ENCODE measurements at regions not wholly inside any gene's neighbourhood (a gene's known extent, or its start where the extent isn't known, plus 50 kb on each side); places are given as distances from the start of the nearest gene placed in this dataset.

DNA sequence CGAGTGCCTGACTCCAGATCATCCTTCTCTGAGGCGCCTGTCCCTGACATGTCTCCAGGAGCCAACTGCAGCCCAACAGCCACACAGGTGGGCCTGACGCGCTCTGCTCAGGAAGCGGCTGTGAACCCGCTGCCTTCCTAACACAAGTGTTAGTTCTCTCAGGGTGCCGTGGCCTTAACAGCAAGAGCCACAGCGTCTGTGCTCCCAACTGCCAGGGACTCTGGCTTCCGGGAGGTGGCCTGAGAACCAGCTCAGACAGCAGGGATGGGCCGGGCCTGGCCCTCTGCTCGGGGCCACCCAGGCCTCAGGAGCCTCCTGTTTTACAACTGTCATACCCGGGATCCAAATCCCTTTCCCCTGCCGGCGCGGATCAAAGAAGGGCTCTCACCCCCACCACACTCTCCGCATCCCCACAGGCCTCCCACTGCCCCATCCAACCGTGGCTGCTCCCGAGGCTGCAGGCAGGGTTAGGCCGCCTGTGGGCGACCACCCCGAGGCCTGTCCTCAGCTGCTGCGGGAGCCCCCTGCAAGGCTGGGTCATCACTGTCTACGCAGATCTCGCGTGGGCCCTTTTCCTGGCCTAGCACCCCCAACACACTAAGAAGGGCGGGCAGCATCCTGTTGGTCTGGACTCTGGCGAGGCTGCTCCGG is 114.2 kb upstream of the ZNF236 start:
- TF ChIP-seq, protein P1, sequence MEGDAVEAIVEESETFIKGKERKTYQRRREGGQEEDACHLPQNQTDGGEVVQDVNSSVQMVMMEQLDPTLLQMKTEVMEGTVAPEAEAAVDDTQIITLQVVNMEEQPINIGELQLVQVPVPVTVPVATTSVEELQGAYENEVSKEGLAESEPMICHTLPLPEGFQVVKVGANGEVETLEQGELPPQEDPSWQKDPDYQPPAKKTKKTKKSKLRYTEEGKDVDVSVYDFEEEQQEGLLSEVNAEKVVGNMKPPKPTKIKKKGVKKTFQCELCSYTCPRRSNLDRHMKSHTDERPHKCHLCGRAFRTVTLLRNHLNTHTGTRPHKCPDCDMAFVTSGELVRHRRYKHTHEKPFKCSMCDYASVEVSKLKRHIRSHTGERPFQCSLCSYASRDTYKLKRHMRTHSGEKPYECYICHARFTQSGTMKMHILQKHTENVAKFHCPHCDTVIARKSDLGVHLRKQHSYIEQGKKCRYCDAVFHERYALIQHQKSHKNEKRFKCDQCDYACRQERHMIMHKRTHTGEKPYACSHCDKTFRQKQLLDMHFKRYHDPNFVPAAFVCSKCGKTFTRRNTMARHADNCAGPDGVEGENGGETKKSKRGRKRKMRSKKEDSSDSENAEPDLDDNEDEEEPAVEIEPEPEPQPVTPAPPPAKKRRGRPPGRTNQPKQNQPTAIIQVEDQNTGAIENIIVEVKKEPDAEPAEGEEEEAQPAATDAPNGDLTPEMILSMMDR (conservative IDR thresholded peaks at IDR 0.05; ENCODE audit: low read length) = no peak
- TF ChIP-seq EZH2phosphoT487 (IDR thresholded peaks at IDR 0.05; ENCODE audit: borderline replicate concordance, low read depth, low read length) = no peak

Measured in OCI-LY7 (cell line).